HG03060 (cell line): ENCODE measurements at regions not wholly inside any gene's neighbourhood (a gene's known extent, or its start where the extent isn't known, plus 50 kb on each side); places are given as distances from the start of the nearest gene placed in this dataset.
"Not testable (repeated sequence)": the region's sequence is repeated elsewhere in the genome, so short reads cannot be mapped to it uniquely, and the experiment has no call there.

ENCODE experiments used
- ATAC-seq: cut with Tn5 transposase; IDR thresholded peaks from one replicate; pipeline ENCODE4 v1.9.1; 2021; ENCODE audit warnings: low read depth, moderate number of reproducible peaks; ENCODE audit not compliant: unreplicated experiment

DNA sequence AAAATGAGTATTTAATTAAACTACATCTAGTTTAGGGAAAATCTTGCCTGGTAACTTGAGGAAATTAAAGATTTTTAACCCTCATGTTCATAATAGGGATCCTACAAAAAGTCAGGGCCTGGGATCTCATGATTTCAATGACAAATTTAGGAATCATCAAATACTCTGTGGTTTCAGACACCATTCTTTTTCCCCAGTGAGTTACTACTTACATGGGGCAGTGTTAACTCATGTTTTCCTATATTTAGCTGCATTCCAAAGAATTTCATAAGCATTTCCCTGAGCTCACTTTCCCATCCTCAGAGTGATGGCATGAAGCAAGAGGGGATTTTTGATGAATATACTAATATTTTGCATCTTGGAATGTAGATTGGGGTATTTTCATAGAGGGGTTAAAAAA lies 321.7 kb downstream of the CENPW start:
- ATAC-seq: no peak

DNA sequence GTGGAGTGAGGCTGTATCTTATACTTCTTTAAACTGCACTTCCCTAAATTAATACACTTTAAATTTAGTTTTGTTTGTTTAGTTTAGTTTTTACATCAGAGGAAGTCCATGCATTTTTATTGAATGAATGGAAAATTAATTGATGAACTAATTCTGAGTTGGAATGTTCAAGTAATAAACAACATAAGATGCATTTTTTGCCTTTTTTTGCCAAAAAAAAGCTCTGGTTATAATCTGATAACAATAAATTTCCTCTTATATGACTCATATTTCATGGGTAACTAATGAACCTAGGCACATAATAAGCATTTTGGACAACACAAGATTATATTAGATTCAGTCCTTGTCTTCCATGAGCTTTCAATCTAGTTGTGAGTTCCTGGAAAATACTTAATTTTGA lies 323.1 kb downstream of the CENPW start:
- ATAC-seq: no peak

DNA sequence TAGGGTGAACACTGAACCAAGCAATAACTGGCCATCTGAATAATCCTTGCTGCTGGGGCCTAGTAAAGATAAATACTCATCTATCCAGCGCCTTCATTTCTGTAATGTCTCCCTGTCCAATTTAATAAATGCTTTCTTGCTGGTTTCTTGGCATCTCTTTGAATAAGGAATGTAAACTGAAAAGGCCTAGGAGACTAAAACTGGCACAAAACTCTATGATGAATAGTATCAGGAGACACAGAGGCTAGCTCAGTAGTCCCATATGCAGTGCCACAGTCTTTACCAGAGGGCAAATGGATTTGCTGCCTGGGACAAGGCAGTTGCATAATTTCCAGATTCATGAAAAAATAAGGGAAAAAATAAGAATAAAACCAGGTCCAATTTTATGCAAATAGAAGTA lies 324.4 kb downstream of the CENPW start:
- ATAC-seq: no peak

DNA sequence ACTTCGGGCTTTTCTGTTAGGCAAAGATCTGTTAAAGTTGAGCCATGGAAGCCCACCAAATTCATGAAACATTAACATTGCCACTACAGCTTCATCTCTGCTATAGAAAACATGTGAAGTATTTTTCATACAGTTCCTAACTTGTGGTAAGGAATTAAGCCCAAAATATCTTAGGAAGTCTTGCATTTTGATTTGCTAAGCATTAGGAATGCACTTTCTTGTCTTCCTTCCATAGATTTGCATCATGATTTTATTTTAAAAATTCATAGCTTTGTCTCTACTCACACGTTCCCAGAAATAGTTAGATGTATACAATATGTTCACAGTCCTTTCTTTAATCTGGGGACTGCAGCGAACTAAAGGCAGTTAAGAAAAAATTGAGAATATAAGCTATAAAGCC lies 325.6 kb downstream of the CENPW start:
- ATAC-seq: no peak

DNA sequence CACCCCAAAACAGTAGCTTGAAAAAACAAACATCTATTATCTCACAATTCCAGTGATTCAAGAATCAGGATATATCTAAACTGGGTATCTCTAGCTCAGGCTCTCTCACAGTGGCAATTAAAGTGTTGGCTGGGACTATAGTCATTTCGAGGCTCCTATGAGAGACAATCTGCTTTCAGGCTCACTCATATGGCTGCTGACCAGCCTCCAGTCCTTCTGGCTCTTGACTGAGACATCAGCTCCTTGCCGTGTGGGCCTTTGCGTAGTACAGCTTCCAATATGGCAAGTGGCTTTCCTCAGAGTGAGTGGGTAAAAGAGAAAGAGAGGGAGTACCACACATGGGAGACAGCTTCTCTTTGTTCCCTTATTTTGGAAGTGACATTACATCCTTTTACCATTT lies 327.2 kb downstream of the CENPW start:
- no peak for ATAC-seq

DNA sequence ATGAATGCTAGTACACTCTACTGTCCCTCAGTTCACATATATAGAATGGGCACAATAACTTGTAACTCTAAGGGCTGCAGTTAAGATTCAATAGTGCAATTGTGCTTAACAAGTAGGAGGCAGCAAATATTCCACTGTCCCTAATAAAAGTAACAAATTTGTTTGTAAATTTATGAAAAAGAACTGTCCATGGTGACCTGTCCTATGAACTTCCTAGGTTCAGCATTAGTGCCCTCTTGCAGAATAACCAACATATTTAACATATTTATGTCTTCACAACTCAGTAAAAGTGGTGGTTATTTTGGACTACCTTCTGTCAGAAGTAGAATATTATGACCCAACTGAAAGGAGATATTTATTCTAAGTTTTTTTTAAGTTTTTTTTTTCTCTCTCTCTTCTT lies 327.8 kb downstream of the CENPW start:
- no peak for ATAC-seq

DNA sequence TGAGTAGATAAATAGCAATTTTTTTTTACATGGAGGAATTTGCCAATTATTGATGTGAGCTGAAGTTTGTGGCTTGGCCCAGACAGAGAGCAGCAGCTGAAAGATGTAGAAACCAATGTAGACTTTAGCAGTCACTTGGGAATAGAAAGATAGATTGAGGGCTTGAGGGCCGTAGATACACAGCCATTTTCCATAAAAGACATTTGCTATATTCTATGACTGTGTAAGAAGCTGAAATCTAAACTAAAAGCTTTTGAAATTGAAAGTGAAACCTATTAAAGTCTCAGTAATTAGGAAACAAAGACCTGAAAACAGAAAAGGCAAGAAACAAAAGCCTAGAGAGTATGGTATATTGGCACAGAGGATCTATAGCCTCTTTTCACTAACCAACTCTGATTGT lies 332.7 kb downstream of the CENPW start:
- ATAC-seq: peak; percentile 93

DNA sequence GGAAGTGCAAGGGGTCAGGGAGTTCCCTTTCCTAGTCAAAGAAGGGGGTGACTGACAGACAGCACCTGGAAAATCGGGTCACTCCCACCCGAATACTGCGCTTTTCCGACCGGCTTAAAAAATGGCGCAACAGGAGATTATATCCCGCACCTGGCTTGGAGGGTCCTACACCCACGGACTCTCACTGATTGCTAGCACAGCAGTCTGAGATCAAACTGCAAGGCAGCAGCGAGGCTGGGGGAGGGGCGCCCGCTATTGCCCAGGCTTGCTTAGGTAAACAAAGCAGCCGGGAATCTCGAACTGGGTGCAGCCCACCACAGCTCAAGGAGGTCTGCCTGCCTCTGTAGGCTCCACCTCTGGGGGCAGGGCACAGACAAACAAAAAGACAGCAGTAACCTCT lies 333.8 kb downstream of the CENPW start:
- not testable (repeated sequence) for ATAC-seq

DNA sequence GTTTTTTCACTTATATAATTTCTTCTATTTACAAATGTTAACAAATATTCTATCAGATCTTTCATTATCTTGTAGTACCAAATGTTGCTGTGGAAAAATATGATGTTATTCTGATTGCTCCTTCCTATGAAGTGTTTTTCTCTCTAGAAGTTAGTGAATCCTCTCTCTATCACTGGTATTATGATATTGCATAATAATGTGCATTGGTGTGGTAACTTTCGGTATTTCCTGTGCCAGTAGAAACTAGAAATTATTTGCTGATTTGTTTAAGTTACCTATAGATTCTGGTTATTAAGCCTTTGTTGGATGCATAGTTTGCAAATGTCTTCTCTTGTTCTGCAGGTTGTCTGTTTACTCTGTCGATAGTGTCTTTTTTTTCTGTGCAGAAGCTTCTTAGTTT lies 342.5 kb downstream of the CENPW start:
- ATAC-seq: no peak

DNA sequence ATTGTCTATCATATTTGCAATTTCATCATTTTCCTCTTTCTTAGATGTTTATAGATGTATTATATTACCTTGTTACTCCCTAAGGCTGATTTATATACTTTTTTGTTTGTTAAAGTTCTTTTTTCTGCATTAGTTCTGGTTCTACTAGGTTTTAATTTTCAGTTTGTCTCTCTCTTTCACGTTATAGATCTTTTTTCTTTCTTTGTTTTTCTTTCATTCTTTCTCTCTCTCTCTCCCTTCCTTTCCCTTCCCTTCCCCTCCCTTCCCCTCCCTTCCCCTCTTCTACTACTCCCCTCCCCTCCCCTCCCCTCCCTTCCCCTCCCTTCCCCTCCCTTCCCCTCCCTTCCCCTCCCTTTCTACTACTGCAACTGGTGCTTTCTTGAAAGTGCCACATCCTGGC lies 345.3 kb downstream of the CENPW start:
- no peak for ATAC-seq

DNA sequence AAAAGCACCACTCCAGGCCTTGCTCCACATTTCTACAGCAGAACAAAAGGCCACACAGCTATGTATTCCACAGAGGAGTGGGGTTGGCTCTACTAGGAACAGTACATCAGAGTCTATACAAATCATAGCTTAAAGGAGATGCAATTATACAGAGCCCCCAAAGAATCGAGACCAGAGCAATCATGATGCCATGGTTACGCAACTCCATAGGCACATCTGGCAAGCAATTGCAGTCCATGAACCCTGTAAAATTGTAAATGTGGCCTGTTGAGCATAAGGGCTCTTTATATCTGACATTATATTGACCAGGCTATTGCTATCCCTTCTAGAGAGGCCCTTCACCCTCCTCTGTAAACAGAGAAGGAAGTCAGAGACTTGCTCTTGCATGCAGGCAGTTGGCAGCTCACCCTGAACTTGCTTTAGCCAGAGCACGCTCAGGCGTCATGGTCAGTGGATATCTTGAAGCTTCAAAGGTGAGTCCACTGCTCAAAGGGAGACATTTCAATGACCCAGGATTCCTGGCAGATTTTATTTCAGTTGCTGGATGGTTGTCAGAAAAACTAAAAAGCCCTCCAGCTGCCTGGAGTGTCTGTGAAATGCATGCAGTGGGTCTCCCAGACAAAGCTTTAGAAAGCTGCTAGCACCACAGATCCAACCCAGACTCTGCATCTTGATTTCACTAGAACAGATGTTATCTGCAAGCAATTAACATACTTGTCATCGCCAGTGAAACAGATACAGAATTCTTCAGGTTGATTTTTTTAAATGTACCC lies 357.2 kb downstream of the CENPW start:
- no peak for ATAC-seq

DNA sequence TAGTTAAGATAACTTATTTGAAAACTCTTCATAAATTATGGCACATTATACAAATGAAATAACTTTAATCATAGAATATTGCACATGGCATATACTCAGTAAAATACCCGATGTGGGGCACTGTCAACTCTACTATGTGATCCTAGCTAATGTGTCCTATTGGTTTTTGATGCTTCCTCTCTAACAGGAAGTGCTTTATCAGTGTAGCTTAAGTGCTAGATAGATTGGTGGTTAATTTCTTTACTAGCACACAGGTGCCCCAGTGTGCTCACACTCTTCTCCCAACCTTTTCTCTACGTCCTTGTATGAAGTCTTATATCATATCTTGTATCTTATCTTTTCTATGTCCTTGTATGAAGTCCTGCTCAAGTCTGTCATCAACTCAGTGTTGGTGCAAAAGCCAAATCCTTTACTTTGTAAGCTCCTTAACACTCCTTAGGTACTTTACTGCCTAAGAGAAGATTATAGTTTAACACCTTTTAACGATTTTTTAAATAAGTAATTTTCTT lies 358.9 kb downstream of the CENPW start:
- ATAC-seq: no peak

DNA sequence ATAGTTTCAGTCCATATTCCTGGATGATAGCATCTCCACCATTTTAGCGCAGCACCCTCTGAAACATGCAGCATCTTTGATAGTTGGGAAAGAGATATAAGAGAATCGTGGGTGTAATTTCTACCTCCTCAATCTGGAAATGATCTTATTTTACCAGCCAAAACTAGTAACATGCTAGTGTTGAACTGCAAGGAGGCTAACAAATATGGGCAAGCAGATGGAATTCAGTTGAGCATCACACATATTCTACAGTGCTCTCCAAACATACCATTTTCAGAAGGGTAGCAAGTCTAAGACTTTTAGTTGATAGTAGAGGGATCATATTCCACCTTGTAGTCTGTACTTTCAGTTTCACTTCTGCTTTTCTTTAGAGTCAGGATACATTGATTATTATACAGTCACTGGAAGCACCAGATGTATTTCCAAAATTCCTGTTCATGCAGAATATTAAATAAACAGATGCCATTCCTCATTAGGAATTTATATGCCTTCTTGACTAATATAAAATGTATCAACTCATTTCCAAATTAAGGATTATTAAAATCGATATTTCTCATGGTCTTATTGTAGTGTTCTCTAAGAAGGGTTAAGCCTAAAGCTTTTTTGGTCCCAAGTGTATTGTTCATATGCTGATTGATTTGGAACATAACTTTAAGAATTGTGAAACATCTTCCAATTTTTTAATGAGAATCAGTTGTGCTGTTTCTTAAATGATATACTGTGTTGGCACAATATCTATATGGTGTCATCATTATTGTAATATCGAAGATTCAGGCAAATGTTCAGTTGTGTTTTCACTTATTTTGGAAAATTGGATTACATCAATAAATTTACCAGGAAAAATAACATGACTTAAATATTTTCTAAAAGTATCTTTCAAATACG lies 362.0 kb downstream of the CENPW start:
- no peak for ATAC-seq

DNA sequence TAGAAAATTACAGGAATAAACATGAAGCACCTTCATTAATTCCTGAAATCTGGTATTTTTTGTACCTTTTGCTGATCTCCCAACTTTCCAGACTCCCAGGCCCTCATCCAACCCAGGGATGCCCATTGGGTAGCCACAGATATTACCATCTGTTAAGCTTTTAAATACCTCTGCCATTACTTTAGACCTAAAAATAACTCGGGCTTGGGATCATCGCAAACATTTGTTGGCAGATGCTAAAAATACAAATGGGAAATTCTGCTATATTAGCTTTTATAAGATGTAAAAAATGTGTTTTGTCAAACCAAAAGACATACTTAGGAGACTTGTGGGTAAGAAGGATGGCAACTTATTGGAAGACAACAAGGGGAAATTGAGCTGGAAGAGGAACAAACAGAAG lies 376.1 kb downstream of the CENPW start:
- ATAC-seq: no peak

DNA sequence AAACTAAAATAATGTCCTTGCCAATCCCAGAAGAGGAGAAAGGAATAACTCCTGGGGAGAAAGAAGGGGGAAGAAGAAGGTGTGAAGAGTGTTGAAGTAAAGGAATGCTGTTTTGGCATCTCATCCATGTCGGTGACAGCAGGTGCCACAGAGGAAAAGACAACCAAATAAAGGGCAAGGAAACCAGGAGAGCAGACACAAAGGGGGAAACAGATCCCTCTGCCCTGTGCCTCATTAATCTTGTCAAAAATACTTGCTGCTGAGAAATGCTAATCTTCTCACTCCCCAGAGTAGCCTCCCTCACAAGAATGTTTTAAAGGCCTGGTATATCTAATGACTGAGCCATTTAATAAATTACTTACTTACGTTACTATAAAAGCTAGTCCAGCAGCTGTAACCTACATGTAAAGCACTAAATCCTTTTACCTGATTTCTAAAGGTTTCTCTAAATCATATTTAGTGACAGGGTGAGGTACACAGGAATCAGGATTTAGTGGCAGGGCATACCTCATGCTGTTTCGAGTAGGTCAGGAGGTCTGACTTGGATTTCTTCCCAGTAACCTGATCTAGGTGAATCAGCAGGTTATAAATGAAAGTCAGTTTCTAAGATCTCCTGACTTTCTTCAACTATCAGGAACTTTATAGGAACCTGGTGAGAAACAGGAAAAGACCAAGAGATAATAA lies 377.1 kb downstream of the CENPW start:
- ATAC-seq: no peak

DNA sequence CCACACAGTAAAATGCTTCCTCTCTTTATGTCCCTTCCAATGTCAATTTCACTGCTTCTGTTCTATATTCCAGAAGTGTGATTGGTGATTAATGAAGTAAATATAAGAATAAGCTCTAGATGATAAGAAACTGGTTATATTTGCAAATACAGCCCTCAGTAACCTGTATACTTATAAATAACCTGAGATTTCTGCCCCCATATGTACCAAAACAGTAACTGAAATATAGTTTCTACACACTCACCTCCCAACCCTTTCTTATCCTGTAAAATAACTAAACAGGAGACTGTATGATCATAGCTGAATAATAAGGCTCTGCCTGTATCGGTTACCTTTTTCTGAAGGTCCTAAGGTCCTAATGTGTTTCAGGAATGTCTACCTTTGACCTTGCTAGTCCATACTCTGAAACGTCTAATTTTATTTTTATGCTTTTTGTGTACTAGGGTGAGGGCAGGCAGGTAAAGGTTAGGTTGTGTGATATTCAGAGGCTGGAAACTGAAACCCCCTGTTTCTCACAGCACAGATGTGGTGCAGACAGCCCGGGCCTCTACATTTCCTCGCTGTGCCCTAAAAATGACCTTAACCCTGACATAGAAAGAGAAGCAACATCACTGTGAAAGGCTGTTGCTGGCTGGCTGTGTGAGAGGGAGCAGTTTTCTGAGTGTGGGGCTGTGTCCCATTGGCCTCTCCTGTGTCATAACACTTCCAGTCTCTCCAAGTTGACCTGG lies 378.8 kb downstream of the CENPW start:
- no peak for ATAC-seq

DNA sequence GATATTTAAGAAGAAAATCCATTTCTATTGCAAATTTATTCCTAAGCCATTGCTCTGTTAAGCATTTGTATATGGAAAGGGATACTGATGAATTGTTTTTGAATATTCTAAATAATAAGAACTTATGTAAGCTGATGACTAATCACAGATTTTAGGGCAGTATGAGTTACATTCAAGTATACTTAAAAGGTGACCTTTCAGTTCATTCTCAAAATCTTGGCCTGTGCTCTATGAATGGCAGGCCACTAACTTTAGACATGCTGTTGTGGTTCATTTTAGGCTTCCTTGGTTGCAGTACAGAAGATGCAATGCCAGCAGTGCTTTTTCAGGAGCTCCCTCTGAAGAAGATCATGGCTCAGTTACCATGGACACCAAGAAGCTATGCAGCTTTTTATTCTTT lies 380.4 kb downstream of the CENPW start:
- no peak for ATAC-seq

DNA sequence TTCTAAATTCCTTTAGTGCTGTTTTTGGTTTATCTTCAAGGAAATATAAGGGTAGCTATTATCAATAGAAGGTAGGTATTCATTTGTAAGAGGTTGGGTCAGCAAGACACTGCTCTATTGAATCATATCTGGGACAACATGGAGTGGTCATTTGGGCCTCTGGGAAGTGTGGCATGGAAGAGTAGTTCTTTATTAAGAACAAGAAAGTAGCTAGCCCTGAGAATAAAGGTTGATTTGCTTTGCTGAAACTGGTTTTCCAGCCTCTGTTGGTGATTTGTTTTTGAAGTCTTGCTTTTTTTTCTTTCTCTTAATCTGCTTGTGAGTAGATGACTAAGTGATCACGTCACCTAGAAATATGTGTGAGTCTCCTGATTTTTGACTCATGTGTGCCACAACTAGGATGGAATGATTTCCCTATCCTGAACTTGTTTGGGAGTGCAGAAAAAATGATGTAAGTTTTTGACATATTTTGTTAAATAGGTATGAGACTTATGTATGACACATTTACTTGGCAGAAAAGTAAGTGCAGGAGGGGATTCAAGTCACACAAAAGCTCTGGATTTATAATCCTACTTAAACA lies 381.8 kb downstream of the CENPW start:
- no peak for ATAC-seq

DNA sequence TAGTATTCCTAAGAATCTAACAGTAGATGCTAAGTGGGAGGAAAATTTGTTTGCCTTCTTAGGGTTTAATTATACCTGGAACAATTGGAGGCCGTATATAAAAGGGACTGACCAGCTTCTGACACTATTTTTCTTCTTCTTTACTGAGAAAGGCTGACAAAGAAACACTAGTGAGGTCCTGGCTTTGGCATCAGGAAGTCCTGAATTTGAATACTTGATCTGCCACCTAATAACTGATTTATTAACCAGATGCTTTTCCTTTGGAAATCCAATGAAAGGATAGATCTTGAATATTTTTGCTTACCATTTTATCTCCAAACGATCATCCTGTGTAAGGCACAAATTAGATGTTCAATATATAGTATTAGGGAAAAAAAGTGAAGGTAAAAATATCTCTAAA lies 382.5 kb downstream of the CENPW start:
- ATAC-seq: no peak

DNA sequence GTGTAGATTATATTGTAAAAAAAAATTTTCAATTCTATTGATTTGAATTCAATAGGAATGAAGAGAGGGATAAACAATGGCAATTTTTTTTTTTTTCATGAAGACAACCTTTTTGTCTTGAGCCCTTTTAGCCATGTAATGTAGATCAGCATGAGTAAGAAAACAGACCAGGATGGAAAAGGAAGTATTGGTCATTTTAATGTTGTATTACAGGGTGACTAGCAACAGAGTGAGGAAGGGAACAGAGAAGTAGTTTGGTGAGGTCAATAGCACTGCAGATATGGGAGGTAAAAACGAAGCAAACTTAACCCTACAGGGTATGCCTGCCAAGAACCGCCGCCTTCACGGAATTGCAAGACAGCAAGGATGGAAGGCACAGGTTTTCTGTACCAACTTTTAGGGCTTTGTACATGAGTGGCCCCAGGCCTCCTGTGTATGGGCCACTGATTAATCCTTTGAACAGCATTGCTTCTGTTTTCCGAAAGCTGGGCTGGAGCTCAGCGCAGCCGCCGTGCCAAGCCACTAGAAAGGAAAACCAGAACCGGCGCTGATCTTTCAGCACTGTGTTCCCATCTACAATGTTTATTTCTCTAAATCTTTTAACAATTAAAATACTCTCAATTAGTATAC lies 383.7 kb downstream of the CENPW start:
- ATAC-seq: no peak
